Cardiac muscle cell (in vitro differentiated cells and primary cell): ENCODE measurements at regions not wholly inside any gene's neighbourhood (a gene's known extent, or its start where the extent isn't known, plus 50 kb on each side); places are given as distances from the start of the nearest gene placed in this dataset.

Source experiments
- DNase-seq, 2 donors: peaks; one replicate each; pipeline versions ENCODE4 v3.0.0 to v3.0.0-alpha.2; 2010 to 2017; ENCODE audit warnings: low read depth in 1 of 2, low spot score in 1 of 2
- H3K27ac ChIP-seq: fragments of 200-600 bp; sonication (generic); 2 replicates; pipeline ENCODE4 v1.5.1; 2016
- H3K27me3 ChIP-seq: fragments of 200-600 bp; sonication (generic); 2 replicates; pipeline ENCODE4 v1.6.0; 2016; ENCODE audit warnings: control low read depth
- H3K36me3 ChIP-seq: fragments of 200-600 bp; sonication (generic); 2 replicates; pipeline ENCODE4 v1.5.1; 2016; ENCODE audit warnings: control low read depth
- H3K4me1 ChIP-seq: fragments of 200-600 bp; sonication (generic); 2 replicates; pipeline ENCODE4 v1.8.1; 2017; ENCODE audit warnings: low read depth, mild to moderate bottlenecking, mixed run types
- H3K4me3 ChIP-seq: fragments of 200-600 bp; sonication (generic); 2 replicates; pipeline ENCODE4 v1.5.1; 2016; ENCODE audit warnings: mild to moderate bottlenecking
- H3K9me3 ChIP-seq: fragments of 200-600 bp; sonication (generic); 2 replicates; pipeline ENCODE4 v1.5.1; 2017; ENCODE audit warnings: low read depth, mild to moderate bottlenecking, control low read depth
- TF ChIP-seq, protein P1 (sequence below): IDR thresholded peaks from 2 replicates; pipeline ENCODE4 v1.5.1; 2012; ENCODE audit warnings: low read depth, mild to moderate bottlenecking, low read length

DNA sequence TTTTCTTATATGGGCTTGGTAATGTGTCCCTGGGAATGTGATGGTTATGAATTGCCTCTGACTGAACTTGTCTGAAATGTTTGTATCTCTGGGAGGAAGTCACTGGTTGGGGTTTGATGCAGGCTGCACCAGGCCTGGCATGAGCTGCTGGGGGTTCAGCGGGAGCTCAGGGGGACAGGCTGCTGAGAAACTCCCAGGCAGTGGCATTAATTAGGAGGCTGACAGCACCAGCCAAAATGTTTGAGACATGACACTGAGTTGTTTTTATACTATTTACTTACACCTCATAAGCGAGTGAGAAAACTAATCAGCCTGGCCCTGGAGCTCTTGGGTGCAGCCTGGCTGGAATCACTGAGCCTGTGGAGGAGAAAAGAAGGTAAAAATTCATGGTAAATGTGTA, 124.1 kb upstream of the SORCS3 start:
- DNase-seq, result no peak
- Histone ChIP-seq H3K4me1 (no peaks in the 10 kb centered on the region), H3K27ac (no peak overlapping the region), H3K36me3 (no peaks in the 10 kb centered on the region), H3K27me3 (no peaks in the 10 kb centered on the region), H3K4me3 (no peak overlapping the region), H3K9me3 (no peaks in the 10 kb centered on the region)
- TF ChIP-seq, protein P1, sequence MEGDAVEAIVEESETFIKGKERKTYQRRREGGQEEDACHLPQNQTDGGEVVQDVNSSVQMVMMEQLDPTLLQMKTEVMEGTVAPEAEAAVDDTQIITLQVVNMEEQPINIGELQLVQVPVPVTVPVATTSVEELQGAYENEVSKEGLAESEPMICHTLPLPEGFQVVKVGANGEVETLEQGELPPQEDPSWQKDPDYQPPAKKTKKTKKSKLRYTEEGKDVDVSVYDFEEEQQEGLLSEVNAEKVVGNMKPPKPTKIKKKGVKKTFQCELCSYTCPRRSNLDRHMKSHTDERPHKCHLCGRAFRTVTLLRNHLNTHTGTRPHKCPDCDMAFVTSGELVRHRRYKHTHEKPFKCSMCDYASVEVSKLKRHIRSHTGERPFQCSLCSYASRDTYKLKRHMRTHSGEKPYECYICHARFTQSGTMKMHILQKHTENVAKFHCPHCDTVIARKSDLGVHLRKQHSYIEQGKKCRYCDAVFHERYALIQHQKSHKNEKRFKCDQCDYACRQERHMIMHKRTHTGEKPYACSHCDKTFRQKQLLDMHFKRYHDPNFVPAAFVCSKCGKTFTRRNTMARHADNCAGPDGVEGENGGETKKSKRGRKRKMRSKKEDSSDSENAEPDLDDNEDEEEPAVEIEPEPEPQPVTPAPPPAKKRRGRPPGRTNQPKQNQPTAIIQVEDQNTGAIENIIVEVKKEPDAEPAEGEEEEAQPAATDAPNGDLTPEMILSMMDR, result no peak

GRCh38 chr10:104517946-104518345, 123.1 kb upstream of the SORCS3 start:
- H3K27me3 ChIP-seq, result no peaks in the 10 kb centered on the region
- H3K36me3 ChIP-seq, result no peaks in the 10 kb centered on the region
- H3K4me3 ChIP-seq, result no peak overlapping the region
- H3K27ac ChIP-seq, result no peak overlapping the region
- H3K9me3 ChIP-seq, result no peaks in the 10 kb centered on the region
- no peak for DNase-seq
- TF ChIP-seq, protein P1, result no peak
- no peaks in the 10 kb centered on the region for H3K4me1 ChIP-seq

DNA sequence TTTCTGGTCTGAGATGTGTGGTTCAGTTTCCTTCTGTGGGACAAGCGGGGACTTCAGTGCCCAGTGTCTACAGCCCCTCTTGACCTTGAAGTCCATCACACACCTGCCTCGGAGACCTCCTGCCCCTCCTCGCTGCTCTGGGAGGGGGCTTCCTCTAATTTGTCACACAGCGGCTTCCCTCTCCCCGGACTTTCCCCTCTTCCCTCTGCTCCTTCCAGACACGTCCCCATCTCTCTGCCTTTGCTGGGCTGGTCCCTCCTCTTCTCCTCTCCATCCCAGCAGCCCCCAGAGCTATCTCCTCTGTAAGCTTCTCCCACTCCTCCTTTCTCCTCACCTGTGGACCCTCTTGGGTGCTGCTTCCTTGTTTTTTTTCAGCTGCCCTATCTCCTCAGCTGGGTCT, 122.2 kb upstream of the SORCS3 start:
- Histone ChIP-seq H3K9me3 (no peaks in the 10 kb centered on the region), H3K27me3 (no peaks in the 10 kb centered on the region), H3K4me1 (no peaks in the 10 kb centered on the region), H3K27ac (no peak overlapping the region), H3K36me3 (no peaks in the 10 kb centered on the region), H3K4me3 (no peak overlapping the region)
- no peak for DNase-seq
- TF ChIP-seq, protein P1, result no peak

GRCh38 chr10:104520653-104521052, 120.4 kb upstream of the SORCS3 start:
- H3K4me1 ChIP-seq, result no peaks in the 10 kb centered on the region
- no peak overlapping the region for H3K27ac ChIP-seq
- no peaks in the 10 kb centered on the region for H3K36me3 ChIP-seq
- no peaks in the 10 kb centered on the region for H3K9me3 ChIP-seq
- H3K27me3 ChIP-seq, result no peaks in the 10 kb centered on the region
- TF ChIP-seq, protein P1, result no peak
- DNase-seq, result no peak
- no peak overlapping the region for H3K4me3 ChIP-seq

- Histone ChIP-seq H3K27ac (no peak overlapping the region), H3K4me1 (no peaks in the 10 kb centered on the region), H3K9me3 (no peaks in the 10 kb centered on the region), H3K36me3 (no peaks in the 10 kb centered on the region), H3K4me3 (no peak overlapping the region), H3K27me3 (no peaks in the 10 kb centered on the region)
- TF ChIP-seq, protein P1, result no peak
- DNase-seq, result no peak
Observed at GRCh38 chr10:104521901-104522694, 119.0 kb upstream of the SORCS3 start.
